Nephron progenitor cell (in vitro differentiated cells): ENCODE measurements at regions not wholly inside any gene's neighbourhood (a gene's known extent, or its start where the extent isn't known, plus 50 kb on each side); places are given as distances from the start of the nearest gene placed in this dataset.

Source experiments
- DNase-seq: peaks from one replicate; pipeline ENCODE4 v3.0.0; 2021
- H3K27ac Mint-ChIP-seq: 2 replicates; pipeline ENCODE4 v1.8.0; 2021; ENCODE audit warnings: mild to moderate bottlenecking, moderate library complexity, mixed read lengths
- H3K27me3 Mint-ChIP-seq: 2 replicates; pipeline ENCODE4 v1.8.0; 2021; ENCODE audit warnings: mild to moderate bottlenecking, low read depth, mixed read lengths; ENCODE audit not compliant: poor library complexity
- H3K36me3 Mint-ChIP-seq: 2 replicates; pipeline ENCODE4 v1.8.0; 2021; ENCODE audit warnings: low read depth, mixed read lengths
- H3K4me1 Mint-ChIP-seq: 2 replicates; pipeline ENCODE4 v1.8.0; 2021; ENCODE audit warnings: mixed read lengths
- H3K4me3 Mint-ChIP-seq: 2 replicates; pipeline ENCODE4 v1.8.0; 2021; ENCODE audit warnings: mild to moderate bottlenecking, moderate library complexity, mixed read lengths
- H3K9me3 Mint-ChIP-seq: 2 replicates; pipeline ENCODE4 v1.8.0; 2021; ENCODE audit warnings: mild to moderate bottlenecking, moderate library complexity, mixed read lengths
- CTCF ChIP-seq: fragments of 200-600 bp; sonication (generic); IDR thresholded peaks from 2 replicates; pipeline ENCODE4 v1.5.0; 2021; ENCODE audit warnings: antibody characterized with exemption

- H3K27ac Mint-ChIP-seq: no peak overlapping the region
- no peak overlapping the region for H3K4me3 Mint-ChIP-seq
- TF ChIP-seq CTCF: no peak
- peaks cover 8% of the 10 kb centered on the region for H3K9me3 Mint-ChIP-seq
- no peak for DNase-seq
- no peaks in the 10 kb centered on the region for H3K36me3 Mint-ChIP-seq
- H3K4me1 Mint-ChIP-seq: peaks cover 4% of the 10 kb centered on the region
- H3K27me3 Mint-ChIP-seq: peaks cover 6% of the 10 kb centered on the region
Observed at GRCh38 chr2:65482971-65483370, 50.6 kb upstream of the SPRED2 start.
